PC-3 (cell line): ENCODE measurements at regions not wholly inside any gene's neighbourhood (a gene's known extent, or its start where the extent isn't known, plus 50 kb on each side); places are given as distances from the start of the nearest gene placed in this dataset.

Source experiments
- ATAC-seq: fragments of 200-7000 bp; cut with Tn5 transposase; 2 replicates; pipeline ENCODE4 v1.9.1; 2020; ENCODE audit warnings: mild to moderate bottlenecking, moderate library complexity
- BruUV-seq: library from RNA; stranded (reverse); fragments of 400-500 nt; replicated peaks from 2 replicates; lab custom pipeline; 2021; lab: Mats Ljungman, UMichigan
- CTCF ChIA-PET: fragments of 300-600 bp; sonication (Branson Sonifier 250); formaldehyde crosslinking; loops from one replicate; lab custom pipeline; 2022; ENCODE audit warnings: antibody characterized with exemption; lab: Charles Lee
- POLR2A ChIA-PET: fragments of 300-600 bp; sonication (Branson Sonifier 250); formaldehyde crosslinking; loops from one replicate; lab custom pipeline; 2022; ENCODE audit warnings: antibody characterized with exemption; ENCODE audit not compliant: unreplicated experiment; lab: Charles Lee
- DNase-seq: peaks from one replicate; pipeline ENCODE4 v3.0.0-alpha.2; 2015
- H2AFZ ChIP-seq: fragments of 300-600 bp; sonication (generic); 2 replicates; pipeline ENCODE4 v1.6.0; 2016; ENCODE audit warnings: antibody characterized with exemption, low read length
- H3F3A ChIP-seq: fragments of 300-600 bp; sonication (generic); one replicate; pipeline ENCODE4 v1.6.0; 2017; ENCODE audit warnings: antibody characterized with exemption, low read length, control low read depth, mild to moderate bottlenecking; ENCODE audit not compliant: unreplicated experiment
- H3K27ac ChIP-seq: fragments of 300-600 bp; sonication (generic); 2 replicates; pipeline ENCODE4 v1.5.1; 2016; ENCODE audit warnings: mild to moderate bottlenecking, low read length
- H3K27me3 ChIP-seq: fragments of 300-600 bp; sonication (generic); 2 replicates; pipeline ENCODE4 v1.6.1; 2016; ENCODE audit warnings: low read length, mixed read lengths
- H3K36me3 ChIP-seq: fragments of 300-600 bp; sonication (generic); 2 replicates; pipeline ENCODE4 v1.6.1; 2016; ENCODE audit warnings: low read depth, mixed run types, low read length, mixed read lengths
- H3K4me1 ChIP-seq: fragments of 300-600 bp; sonication (generic); 2 replicates; pipeline ENCODE4 v1.5.1; 2016; ENCODE audit warnings: low read length; ENCODE audit not compliant: insufficient read depth
- H3K4me2 ChIP-seq: fragments of 300-600 bp; sonication (generic); 2 replicates; pipeline ENCODE4 v1.6.0; 2016; ENCODE audit warnings: low read length
- H3K4me3 ChIP-seq: fragments of 300-600 bp; sonication (generic); 2 replicates; pipeline ENCODE4 v1.5.1; 2016; ENCODE audit warnings: mild to moderate bottlenecking, low read length, mixed read lengths
- H3K79me2 ChIP-seq: fragments of 300-600 bp; sonication (generic); 2 replicates; pipeline ENCODE4 v1.6.1; 2017; ENCODE audit warnings: low read length, mixed read lengths
- H3K9ac ChIP-seq: fragments of 300-600 bp; sonication (generic); 2 replicates; pipeline ENCODE4 v1.6.0; 2016; ENCODE audit warnings: mild to moderate bottlenecking, low read length
- H3K9me2 ChIP-seq: fragments of 300-600 bp; sonication (generic); replicated peaks from 2 replicates; pipeline ENCODE4 v1.6.1; 2016; ENCODE audit warnings: mixed run types, low read length, mixed read lengths
- H3K9me3 ChIP-seq: fragments of 300-600 bp; sonication (generic); 2 replicates; pipeline ENCODE4 v1.6.1; 2016; ENCODE audit warnings: low read length, mixed read lengths
- H4K20me1 ChIP-seq: fragments of 300-600 bp; sonication (generic); 2 replicates; pipeline ENCODE4 v1.6.1; 2016; ENCODE audit warnings: low read length, mixed read lengths
- CTCF ChIP-seq: fragments of 300-600 bp; sonication (generic); conservative IDR thresholded peaks from 2 replicates; pipeline ENCODE4 v1.5.1; 2017; ENCODE audit warnings: antibody characterized with exemption, low read depth, mild to moderate bottlenecking, low read length
- EZH2 ChIP-seq: fragments of 300-600 bp; sonication (generic); IDR thresholded peaks from one replicate; pipeline ENCODE4 v1.6.1; 2017; ENCODE audit warnings: antibody characterized with exemption, mild to moderate bottlenecking, low read length; ENCODE audit not compliant: unreplicated experiment
- EZH2phosphoT487 ChIP-seq: fragments of 300-600 bp; sonication (generic); IDR thresholded peaks from 2 replicates; pipeline ENCODE4 v1.6.1; 2018; ENCODE audit warnings: mild to moderate bottlenecking, antibody characterized with exemption, low read length, borderline replicate concordance
- intact Hi-C: fragments of 100-400 bp; cut with micrococcal nuclease; formaldehyde crosslinking; loops from 2 replicates; pipeline ENCODE4 v1.9.0; 2023

GRCh38 chr2:58965602-58966001, 724.5 kb upstream of the FANCL start:
- H3K79me2 ChIP-seq = no peaks in the 10 kb centered on the region
- no peak overlapping the region for H3K4me2 ChIP-seq
- no TSS peak for BruUV-seq
- peaks cover 50% of the 10 kb centered on the region for H3K27me3 ChIP-seq
- ChIA-PET CTCF (no interaction called here), POLR2A (no interaction called here)
- no peaks in the 10 kb centered on the region for H3K4me1 ChIP-seq
- no peaks in the 10 kb centered on the region for H3K36me3 ChIP-seq
- H3K9me3 ChIP-seq = no peaks in the 10 kb centered on the region
- no peak overlapping the region for H2AFZ ChIP-seq
- H3K27ac ChIP-seq = no peak overlapping the region
- no peaks in the 10 kb centered on the region for H3K9me2 ChIP-seq
- H3K9ac ChIP-seq = no peak overlapping the region
- TF ChIP-seq EZH2phosphoT487 = no peak
- TF ChIP-seq CTCF = no peak
- TF ChIP-seq EZH2 = no peak
- DNase-seq (no peak), ATAC-seq (no peak)
- no peak overlapping the region for H3K4me3 ChIP-seq
- no peaks in the 10 kb centered on the region for H4K20me1 ChIP-seq
- H3F3A ChIP-seq = no peaks in the 10 kb centered on the region
- intact Hi-C loops = no loop called here

GRCh38 chr2:58959996-58960395, 718.9 kb upstream of the FANCL start:
- ATAC-seq (no peak), DNase-seq (no peak)
- ChIA-PET POLR2A (no interaction called here), CTCF (no interaction called here)
- Histone ChIP-seq H4K20me1 (no peaks in the 10 kb centered on the region), H3K9me3 (no peaks in the 10 kb centered on the region), H2AFZ (no peak overlapping the region), H3K9me2 (no peaks in the 10 kb centered on the region), H3K9ac (no peak overlapping the region), H3K27me3 (peaks cover 47% of the 10 kb centered on the region), H3K27ac (no peak overlapping the region), H3K4me1 (no peaks in the 10 kb centered on the region), H3K4me3 (no peak overlapping the region), H3K36me3 (no peaks in the 10 kb centered on the region), H3K4me2 (no peak overlapping the region), H3F3A (no peaks in the 10 kb centered on the region), H3K79me2 (no peaks in the 10 kb centered on the region)
- intact Hi-C loops = no loop called here
- no TSS peak for BruUV-seq
- no peak for TF ChIP-seq CTCF
- no peak for TF ChIP-seq EZH2phosphoT487
- no peak for TF ChIP-seq EZH2

- no peaks in the 10 kb centered on the region for H3K4me1 ChIP-seq
- no peaks in the 10 kb centered on the region for H3K9me2 ChIP-seq
- TF ChIP-seq EZH2 (no peak), CTCF (no peak), EZH2phosphoT487 (no peak)
- DNase-seq = no peak
- H3K36me3 ChIP-seq = no peaks in the 10 kb centered on the region
- no peaks in the 10 kb centered on the region for H4K20me1 ChIP-seq
- no peak overlapping the region for H2AFZ ChIP-seq
- ChIA-PET CTCF (no interaction called here), POLR2A (no interaction called here)
- H3K9me3 ChIP-seq = no peaks in the 10 kb centered on the region
- no peak overlapping the region for H3K9ac ChIP-seq
- H3K79me2 ChIP-seq = no peaks in the 10 kb centered on the region
- no peak overlapping the region for H3K4me3 ChIP-seq
- H3F3A ChIP-seq = no peaks in the 10 kb centered on the region
- intact Hi-C loops = no loop called here
- H3K27ac ChIP-seq = no peak overlapping the region
- no peak overlapping the region for H3K4me2 ChIP-seq
- ATAC-seq = no peak
- peaks cover 64% of the 10 kb centered on the region for H3K27me3 ChIP-seq
- BruUV-seq = no TSS peak
Measured at GRCh38 chr2:58957188-58957840, 716.2 kb upstream of the FANCL start.
